SK-N-SH (cell line): ENCODE measurements at regions not wholly inside any gene's neighbourhood (a gene's known extent, or its start where the extent isn't known, plus 50 kb on each side); places are given as distances from the start of the nearest gene placed in this dataset.

Experiments
- CTCF ChIA-PET: fragments of 300-600, 350-600 bp; formaldehyde crosslinking; extraction: SDS; loops from one replicate; lab custom pipeline; 2021; lab: Yijun Ruan, JAX
- POLR2A ChIA-PET: fragments of 350-600 bp; sonication (Branson Sonifier 250); formaldehyde crosslinking; extraction: SDS; loops from one replicate; lab custom pipeline; 2020; ENCODE audit warnings: antibody characterized with exemption, inconsistent platforms; lab: Yijun Ruan, JAX
- DNase-seq: peaks from one replicate; pipeline ENCODE4 v3.0.0; 2012
- H2AFZ ChIP-seq: fragments of 200-600 bp; sonication (generic); 2 replicates; pipeline ENCODE4 v1.8.1; 2016; ENCODE audit warnings: antibody characterized with exemption, mild to moderate bottlenecking, low read depth
- H3F3A ChIP-seq: fragments of 200-600 bp; sonication (generic); replicated peaks from 2 replicates; pipeline ENCODE3; 2016; ENCODE audit warnings: antibody characterized with exemption, mild to moderate bottlenecking; ENCODE audit not compliant: insufficient read depth
- H3K27ac ChIP-seq, 2 experiments: fragments of 200-500 bp in 1 of 2; fragments of 200-600 bp in 1 of 2; sonication (Bioruptor generic) in 1 of 2; sonication (generic), shearing (Covaris generic) in 1 of 2; 2 replicates each; pipeline versions ENCODE4 v1.5.1 to v1.6.1; 2014 to 2016; ENCODE audit warnings: low read depth in 2 of 2, inconsistent platforms in 1 of 2, low read length in 1 of 2, mild to moderate bottlenecking in 1 of 2, mixed read lengths in 1 of 2
- H3K27me3 ChIP-seq: fragments of 200-600 bp; sonication (generic), shearing (Covaris generic); 2 replicates; pipeline ENCODE4 v1.6.1; 2016; ENCODE audit warnings: mixed run types; ENCODE audit not compliant: insufficient read depth
- H3K36me3 ChIP-seq, 2 experiments: fragments of 200-500 bp in 1 of 2; fragments of 200-600 bp in 1 of 2; sonication (Bioruptor generic) in 1 of 2; sonication (generic) in 1 of 2; replicated peaks in 1 of 2; 2 replicates each; pipeline versions ENCODE3 to v1.5.1; 2014 to 2016; ENCODE audit warnings: low read length in 1 of 2, mild to moderate bottlenecking in 1 of 2; ENCODE audit not compliant: insufficient read depth in 2 of 2, control insufficient read depth in 1 of 2
- H3K4me1 ChIP-seq, 2 experiments: fragments of 200-500 bp in 1 of 2; fragments of 200-600 bp in 1 of 2; sonication (Bioruptor generic) in 1 of 2; sonication (generic), shearing (Covaris generic) in 1 of 2; 2 replicates each; pipeline versions ENCODE4 v1.5.1 to v1.6.1; 2014 to 2016; ENCODE audit warnings: low read depth in 1 of 2, low read length in 1 of 2, mixed run types in 1 of 2; ENCODE audit not compliant: insufficient read depth in 2 of 2, control insufficient read depth in 1 of 2
- H3K4me2 ChIP-seq: fragments of 200-600 bp; sonication (generic), shearing (Covaris generic); 2 replicates; pipeline ENCODE4 v1.6.1; 2017; ENCODE audit warnings: mixed run types
- H3K4me3 ChIP-seq, 2 experiments: fragments of 200-500 bp in 1 of 2; fragments of 200-600 bp in 1 of 2; sonication (Bioruptor generic) in 1 of 2; sonication (generic), shearing (Covaris generic) in 1 of 2; 2 replicates each; pipeline versions ENCODE4 v1.5.1 to v1.8.1; 2014 to 2016; ENCODE audit warnings: low read depth in 2 of 2, inconsistent platforms in 1 of 2, low read length in 1 of 2, mild to moderate bottlenecking in 1 of 2, mixed read lengths in 1 of 2, moderate library complexity in 1 of 2
- H3K79me2 ChIP-seq: fragments of 200-600 bp; sonication (generic); 2 replicates; pipeline ENCODE4 v1.8.1; 2017; ENCODE audit warnings: mild to moderate bottlenecking; ENCODE audit not compliant: insufficient read depth
- H3K9ac ChIP-seq: fragments of 200-600 bp; sonication (generic); 2 replicates; pipeline ENCODE4 v1.6.1; 2017; ENCODE audit warnings: mixed run types
- H3K9me2 ChIP-seq: fragments of 200-600 bp; sonication (generic); 2 replicates; pipeline ENCODE4 v1.6.1; 2017; ENCODE audit warnings: mixed run types
- H3K9me3 ChIP-seq: fragments of 200-600 bp; sonication (generic); 2 replicates; pipeline ENCODE4 v1.6.1; 2017; ENCODE audit warnings: mixed run types, mild to moderate bottlenecking, moderate library complexity
- H4K20me1 ChIP-seq: fragments of 200-600 bp; sonication (generic); 2 replicates; pipeline ENCODE4 v1.6.1; 2017; ENCODE audit warnings: mild to moderate bottlenecking, mixed run types; ENCODE audit not compliant: insufficient read depth
- CHD2 ChIP-seq: fragments of 150-350 bp; IDR thresholded peaks from 2 replicates; pipeline ENCODE4 v1.6.1; 2018; ENCODE audit warnings: low read length; ENCODE audit not compliant: partially characterized antibody
- CTCF ChIP-seq: fragments of 200-600 bp; sonication (generic); IDR thresholded peaks from 2 replicates; pipeline ENCODE4 v1.6.1; 2017; ENCODE audit warnings: antibody characterized with exemption, mild to moderate bottlenecking, moderate library complexity
- EP300 ChIP-seq, 2 experiments: IDR thresholded peaks; 2 replicates each; pipeline versions ENCODE4 v1.4.0 to v1.6.1; 2012; ENCODE audit warnings: borderline replicate concordance in 1 of 2, low read depth in 1 of 2, low read length in 1 of 2
- FOXJ3 ChIP-seq: sonication (generic); formaldehyde crosslinking; IDR thresholded peaks from 2 replicates; pipeline ENCODE4 v1.5.1; 2020; ENCODE audit warnings: mild to moderate bottlenecking, missing genetic modification reagents
- GATA2 ChIP-seq: sonication (generic); formaldehyde crosslinking; IDR thresholded peaks from 2 replicates; pipeline ENCODE4 v1.5.0; 2020; ENCODE audit warnings: mild to moderate bottlenecking, missing genetic modification reagents
- JUND ChIP-seq: IDR thresholded peaks from 2 replicates; pipeline ENCODE4 v1.4.0; 2012
- MAX ChIP-seq: IDR thresholded peaks from 2 replicates; pipeline ENCODE4 v1.4.0; 2012; ENCODE audit warnings: low read depth
- MEF2A ChIP-seq: IDR thresholded peaks from 2 replicates; pipeline ENCODE4 v1.4.0; 2012; ENCODE audit warnings: low read depth, borderline replicate concordance
- MXI1 ChIP-seq: IDR thresholded peaks from 2 replicates; pipeline ENCODE4 v1.6.1; 2012; ENCODE audit warnings: mild to moderate bottlenecking, low read depth, low read length, improper control_type of control experiment
- NFIC ChIP-seq: IDR thresholded peaks from 2 replicates; pipeline ENCODE4 v1.4.0; 2012; ENCODE audit warnings: borderline replicate concordance
- RAD21 ChIP-seq: IDR thresholded peaks from 2 replicates; pipeline ENCODE4 v1.6.1; 2012; ENCODE audit warnings: mild to moderate bottlenecking, low read length
- RCOR1 ChIP-seq: fragments of 150-350 bp; IDR thresholded peaks from 2 replicates; pipeline ENCODE4 v1.6.1; 2017; ENCODE audit warnings: antibody characterized with exemption, low read length
- REST ChIP-seq: IDR thresholded peaks from 2 replicates; pipeline ENCODE4 v1.6.1; 2012; ENCODE audit warnings: mild to moderate bottlenecking, low read depth, low read length, moderate library complexity
- TCF12 ChIP-seq: IDR thresholded peaks from 2 replicates; pipeline ENCODE4 v1.4.0; 2012
- TEAD4 ChIP-seq: IDR thresholded peaks from 2 replicates; pipeline ENCODE4 v1.4.0; 2012; ENCODE audit warnings: mild to moderate bottlenecking, borderline replicate concordance; ENCODE audit not compliant: insufficient read depth
- USF2 ChIP-seq: fragments of 150-350 bp; IDR thresholded peaks from 2 replicates; pipeline ENCODE4 v1.6.1; 2017; ENCODE audit warnings: antibody characterized with exemption, low read length, low read depth, borderline replicate concordance
- YY1 ChIP-seq: IDR thresholded peaks from 2 replicates; pipeline ENCODE4 v1.4.0; 2012; ENCODE audit warnings: low read depth, mild to moderate bottlenecking

GRCh38 chr4:173878701-173879100, 348.7 kb upstream of the HAND2 start (continued):
- no peak for TF ChIP-seq USF2
- no peak for TF ChIP-seq NFIC
- TF ChIP-seq MXI1 = peak; percentile 55; the same call in 1 of the 2 replicates
- TF ChIP-seq MEF2A = no peak
- TF ChIP-seq JUND = no peak
- no peak for TF ChIP-seq CHD2
- no peak for TF ChIP-seq MAX
- TF ChIP-seq RAD21 = no peak; the same call in 1 of the 2 replicates
- no peak for TF ChIP-seq YY1
- no peak for TF ChIP-seq TEAD4
- TF ChIP-seq, all 33 proteins: peak for 5

- POLR2A ChIA-PET = interaction anchor here (1.0 to 1.7 kb wide), 4 partner anchors 58 to 344 kb away, joined by 3 to 5 read pairs (median 4); no protein-coding TSS in a partner anchor
These were observed 341.6 kb upstream of the HAND2 start for GRCh38 chr4:173871643-173872042.

More at GRCh38 chr4:173871643-173872042, 341.6 kb upstream of the HAND2 start:
- H3K27me3 ChIP-seq = no peaks in the 10 kb centered on the region
- DNase-seq = peak; percentile 11
- peak in 1 of 2 experiments; percentile 93; a peak in 2 of 4 replicates for TF ChIP-seq EP300 (IDR thresholded peaks at IDR 0.05; ENCODE audit: borderline replicate concordance in 1 of 2, low read depth in 1 of 2, low read length in 1 of 2)
- peak; percentile 47; the same call in 1 of the 2 replicates for TF ChIP-seq TCF12
- peak; percentile 27; the same call in 1 of the 2 replicates for TF ChIP-seq GATA2 (CRISPR knock-in tag)
- no peak for TF ChIP-seq CTCF
- peak; percentile 28; the same call in 1 of the 2 replicates for TF ChIP-seq FOXJ3 (CRISPR knock-in tag)
- TF ChIP-seq RCOR1 = peak; percentile 60; the same call in 1 of the 2 replicates
- TF ChIP-seq REST = no peak
- TF ChIP-seq RAD21 = no peak; the same call in 1 of the 2 replicates
- peak; percentile 34 for TF ChIP-seq CHD2
- H3K9me3 ChIP-seq = no peaks in the 10 kb centered on the region
- no peak overlapping the region for H3K9ac ChIP-seq
- H3K4me2 ChIP-seq = no peak overlapping the region
- no peaks in the 10 kb centered on the region for H3F3A ChIP-seq
- peak overlapping the region in 1 of 2 experiments; percentile 98; a peak in 2 of 4 replicates for H3K27ac ChIP-seq
- CTCF ChIA-PET = interaction anchor here (0.5 to 1.3 kb wide), 8 partner anchors 14 to 633 kb away, joined by 3 to 6 read pairs (median 3); no protein-coding TSS in a partner anchor
- no peaks in the 10 kb centered on the region for H3K79me2 ChIP-seq
- H3K4me3 ChIP-seq = no peak overlapping the region
- no peaks in the 10 kb centered on the region for H3K9me2 ChIP-seq
- H3K4me1 ChIP-seq = peaks cover 0 to 12% of the 10 kb centered on the region in 2 experiments; a peak in 2 of 4 replicates
- H2AFZ ChIP-seq = no peak overlapping the region
- no peaks in the 10 kb centered on the region for H3K36me3 ChIP-seq
- no peaks in the 10 kb centered on the region for H4K20me1 ChIP-seq
